Activated CD8-positive, alpha-beta T cell treated with anti-CD3 and anti-CD28 coated beads for 36 hours (primary cell): ENCODE measurements at regions not wholly inside any gene's neighbourhood (a gene's known extent, or its start where the extent isn't known, plus 50 kb on each side); places are given as distances from the start of the nearest gene placed in this dataset.
A peak's percentile ranks its signal among the peaks of the same experiment; 100 is the strongest.

Source experiments
- ATAC-seq: fragments of 200-7000 bp; cut with Tn5 transposase; one replicate; pipeline ENCODE4 v1.10.0; 2021; ENCODE audit warnings: mild to moderate bottlenecking, moderate library complexity
- CTCF ChIA-PET: fragments of 350-600 bp; sonication (Branson Sonifier 250); formaldehyde crosslinking; loops from one replicate; lab custom pipeline; 2021; ENCODE audit warnings: antibody characterized with exemption; lab: Charles Lee
- POLR2A ChIA-PET: fragments of 350-600 bp; sonication (Branson Sonifier 250); formaldehyde crosslinking; loops from one replicate; lab custom pipeline; 2021; ENCODE audit warnings: antibody characterized with exemption; lab: Charles Lee
- DNase-seq: peaks from one replicate; pipeline ENCODE4 v3.0.0-alpha.2; 2020
- H3K27ac Mint-ChIP-seq: one replicate; pipeline ENCODE4 v1.8.0; 2021; ENCODE audit warnings: mild to moderate bottlenecking, mixed read lengths
- H3K27me3 Mint-ChIP-seq: one replicate; pipeline ENCODE4 v1.8.0; 2021; ENCODE audit warnings: mixed read lengths
- H3K36me3 Mint-ChIP-seq: one replicate; pipeline ENCODE4 v1.8.0; 2021; ENCODE audit warnings: low read depth, mixed read lengths
- H3K4me1 Mint-ChIP-seq: one replicate; pipeline ENCODE4 v1.8.0; 2021; ENCODE audit warnings: low read depth, mixed read lengths
- H3K4me3 Mint-ChIP-seq: one replicate; pipeline ENCODE4 v1.8.0; 2021; ENCODE audit warnings: mild to moderate bottlenecking, moderate library complexity, mixed read lengths
- H3K9me3 Mint-ChIP-seq: one replicate; pipeline ENCODE4 v1.8.0; 2021; ENCODE audit warnings: mixed read lengths
- intact Hi-C: fragments of 100-400 bp; cut with micrococcal nuclease; formaldehyde crosslinking; loops from one replicate; pipeline ENCODE4 v1.10.0; 2022
- TF ChIP-seq, protein P1 (sequence below): fragments of 200-600 bp; IDR thresholded peaks from one replicate; pipeline ENCODE4 v1.8.0; 2022; ENCODE audit warnings: antibody characterized with exemption, mild to moderate bottlenecking

DNA sequence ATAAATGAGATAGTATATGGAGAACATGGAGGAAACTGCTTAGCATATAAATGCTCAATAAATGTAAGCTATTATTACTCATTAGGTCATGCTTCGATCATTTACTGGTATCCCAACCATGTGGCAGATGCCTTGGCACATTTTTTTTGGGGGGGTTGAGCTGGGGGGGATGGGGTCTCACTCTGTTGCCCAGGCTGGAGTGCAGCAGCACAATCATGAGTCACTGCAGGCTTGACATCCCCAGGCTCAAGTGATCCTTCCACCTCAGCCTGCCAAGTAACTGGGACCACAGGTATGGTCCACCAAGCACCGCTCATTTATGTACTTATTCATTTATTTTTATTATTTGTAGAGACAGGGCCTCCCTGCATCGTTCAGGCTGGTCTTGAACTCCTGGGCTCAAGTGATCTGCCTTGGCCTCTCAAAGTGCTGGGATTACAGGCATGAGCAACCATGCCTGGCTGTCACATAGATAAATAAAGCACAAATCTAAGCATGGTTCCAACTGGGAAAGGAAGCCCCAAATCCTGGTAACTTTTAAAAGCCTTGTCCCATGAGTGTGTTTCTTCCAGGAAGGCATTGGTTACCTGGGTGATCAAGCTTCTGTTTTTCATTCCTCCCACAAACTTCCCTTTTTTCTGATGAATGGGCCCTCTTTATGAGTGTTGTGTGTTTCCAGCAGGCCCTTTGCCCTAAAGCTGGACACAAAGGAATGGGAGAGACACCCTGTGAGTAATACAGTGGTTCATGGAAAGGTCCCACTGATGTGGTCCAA is 147.4 kb upstream of the UMPS start:
- Mint-ChIP-seq H3K27me3 (peaks cover 44% of the 10 kb centered on the region), H3K36me3 (no peaks in the 10 kb centered on the region), H3K27ac (no peak overlapping the region), H3K4me3 (no peak overlapping the region), H3K9me3 (no peaks in the 10 kb centered on the region), H3K4me1 (peaks cover 16% of the 10 kb centered on the region)
- intact Hi-C loops, result no loop called here
- DNase-seq (no peak), ATAC-seq (no peak)
- ChIA-PET CTCF (interaction anchor here (1.7 kb wide), 1 partner anchor 71 kb away, joined by 5 read pairs; no protein-coding TSS in a partner anchor), POLR2A (no interaction called here)
- TF ChIP-seq, protein P1, sequence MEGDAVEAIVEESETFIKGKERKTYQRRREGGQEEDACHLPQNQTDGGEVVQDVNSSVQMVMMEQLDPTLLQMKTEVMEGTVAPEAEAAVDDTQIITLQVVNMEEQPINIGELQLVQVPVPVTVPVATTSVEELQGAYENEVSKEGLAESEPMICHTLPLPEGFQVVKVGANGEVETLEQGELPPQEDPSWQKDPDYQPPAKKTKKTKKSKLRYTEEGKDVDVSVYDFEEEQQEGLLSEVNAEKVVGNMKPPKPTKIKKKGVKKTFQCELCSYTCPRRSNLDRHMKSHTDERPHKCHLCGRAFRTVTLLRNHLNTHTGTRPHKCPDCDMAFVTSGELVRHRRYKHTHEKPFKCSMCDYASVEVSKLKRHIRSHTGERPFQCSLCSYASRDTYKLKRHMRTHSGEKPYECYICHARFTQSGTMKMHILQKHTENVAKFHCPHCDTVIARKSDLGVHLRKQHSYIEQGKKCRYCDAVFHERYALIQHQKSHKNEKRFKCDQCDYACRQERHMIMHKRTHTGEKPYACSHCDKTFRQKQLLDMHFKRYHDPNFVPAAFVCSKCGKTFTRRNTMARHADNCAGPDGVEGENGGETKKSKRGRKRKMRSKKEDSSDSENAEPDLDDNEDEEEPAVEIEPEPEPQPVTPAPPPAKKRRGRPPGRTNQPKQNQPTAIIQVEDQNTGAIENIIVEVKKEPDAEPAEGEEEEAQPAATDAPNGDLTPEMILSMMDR, result no peak

DNA sequence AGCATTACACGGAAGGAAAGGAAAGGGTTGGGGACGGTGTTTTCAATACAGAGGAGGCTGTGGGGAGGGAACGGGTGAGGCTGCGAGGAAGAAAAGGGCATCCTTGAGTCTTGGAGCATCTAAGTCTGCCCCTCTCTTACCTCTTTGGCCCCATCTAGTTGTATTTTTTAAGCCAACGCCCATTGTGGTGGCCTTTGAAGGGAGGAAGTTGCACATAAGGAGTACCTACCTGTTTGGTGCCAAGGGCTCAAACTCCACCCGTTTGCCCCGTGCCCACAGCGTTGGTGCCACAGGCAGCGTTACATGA is 146.1 kb upstream of the UMPS start:
- no peaks in the 10 kb centered on the region for H3K36me3 Mint-ChIP-seq
- peaks cover 26% of the 10 kb centered on the region for H3K4me1 Mint-ChIP-seq
- H3K27me3 Mint-ChIP-seq, result peaks cover 52% of the 10 kb centered on the region
- no peak for ATAC-seq
- intact Hi-C loops, result no loop called here
- DNase-seq, result peak; percentile 10
- H3K27ac Mint-ChIP-seq, result no peak overlapping the region
- ChIA-PET CTCF (interaction anchor here (1.1 kb wide), 1 partner anchor 25 kb away, joined by 3 read pairs; no protein-coding TSS in a partner anchor), POLR2A (no interaction called here)
- no peak overlapping the region for H3K4me3 Mint-ChIP-seq
- H3K9me3 Mint-ChIP-seq, result no peaks in the 10 kb centered on the region
- TF ChIP-seq, protein P1, result no peak

DNA sequence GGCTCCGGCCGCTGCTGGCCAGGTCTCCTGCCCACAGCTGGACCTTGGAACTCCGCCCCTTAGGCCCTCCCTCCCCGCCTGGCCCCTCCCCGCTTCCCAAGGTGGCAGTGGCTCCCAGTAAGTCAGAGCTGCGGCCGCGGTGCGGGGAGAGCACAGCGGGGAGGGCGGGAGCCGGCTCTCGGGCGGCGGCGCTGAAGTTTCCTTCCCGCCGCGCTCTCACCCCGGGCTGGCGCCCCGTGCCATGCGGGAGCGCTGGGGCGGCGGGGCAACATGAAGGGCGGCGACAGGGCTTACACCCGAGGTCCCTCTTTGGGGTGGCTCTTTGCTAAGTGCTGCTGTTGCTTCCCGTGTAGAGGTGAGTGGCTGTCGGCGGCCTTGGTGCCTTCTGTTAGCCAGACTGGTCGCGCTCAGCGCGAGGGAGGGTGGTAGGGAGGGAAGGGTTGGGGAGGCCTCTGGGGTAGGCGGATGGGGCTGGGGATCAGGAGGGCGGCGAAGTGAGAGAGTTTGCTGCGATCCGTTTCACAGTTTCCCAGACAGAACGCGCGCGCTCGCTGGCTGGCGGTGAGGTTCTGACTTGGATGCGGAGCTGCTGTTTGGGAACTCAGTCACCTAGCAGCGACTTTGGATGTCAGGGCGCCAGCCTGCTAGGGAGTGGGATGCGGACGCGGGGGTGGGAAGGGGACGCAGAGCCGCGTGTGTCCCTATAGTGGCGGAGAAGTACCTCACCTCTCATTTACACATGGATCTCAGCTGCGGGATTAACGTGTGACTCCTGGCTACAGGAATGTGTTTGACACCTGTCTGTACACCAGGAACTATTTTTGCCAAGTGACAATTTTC is 145.5 kb upstream of the UMPS start:
- TF ChIP-seq, protein P1, result no peak
- DNase-seq (peak; percentile 31), ATAC-seq (peak; percentile 54)
- Mint-ChIP-seq H3K27me3 (peaks cover 50% of the 10 kb centered on the region), H3K27ac (peak overlapping the region; percentile 28), H3K4me1 (peaks cover 26% of the 10 kb centered on the region), H3K4me3 (peak overlapping the region; percentile 72), H3K9me3 (no peaks in the 10 kb centered on the region), H3K36me3 (no peaks in the 10 kb centered on the region)
- intact Hi-C loops, result no loop called here
- CTCF ChIA-PET, result interaction anchor here (1.1 kb wide), 2 partner anchors 26 to 104 kb away, joined by 3 to 4 read pairs; no protein-coding TSS in a partner anchor
- POLR2A ChIA-PET, result no interaction called here

DNA sequence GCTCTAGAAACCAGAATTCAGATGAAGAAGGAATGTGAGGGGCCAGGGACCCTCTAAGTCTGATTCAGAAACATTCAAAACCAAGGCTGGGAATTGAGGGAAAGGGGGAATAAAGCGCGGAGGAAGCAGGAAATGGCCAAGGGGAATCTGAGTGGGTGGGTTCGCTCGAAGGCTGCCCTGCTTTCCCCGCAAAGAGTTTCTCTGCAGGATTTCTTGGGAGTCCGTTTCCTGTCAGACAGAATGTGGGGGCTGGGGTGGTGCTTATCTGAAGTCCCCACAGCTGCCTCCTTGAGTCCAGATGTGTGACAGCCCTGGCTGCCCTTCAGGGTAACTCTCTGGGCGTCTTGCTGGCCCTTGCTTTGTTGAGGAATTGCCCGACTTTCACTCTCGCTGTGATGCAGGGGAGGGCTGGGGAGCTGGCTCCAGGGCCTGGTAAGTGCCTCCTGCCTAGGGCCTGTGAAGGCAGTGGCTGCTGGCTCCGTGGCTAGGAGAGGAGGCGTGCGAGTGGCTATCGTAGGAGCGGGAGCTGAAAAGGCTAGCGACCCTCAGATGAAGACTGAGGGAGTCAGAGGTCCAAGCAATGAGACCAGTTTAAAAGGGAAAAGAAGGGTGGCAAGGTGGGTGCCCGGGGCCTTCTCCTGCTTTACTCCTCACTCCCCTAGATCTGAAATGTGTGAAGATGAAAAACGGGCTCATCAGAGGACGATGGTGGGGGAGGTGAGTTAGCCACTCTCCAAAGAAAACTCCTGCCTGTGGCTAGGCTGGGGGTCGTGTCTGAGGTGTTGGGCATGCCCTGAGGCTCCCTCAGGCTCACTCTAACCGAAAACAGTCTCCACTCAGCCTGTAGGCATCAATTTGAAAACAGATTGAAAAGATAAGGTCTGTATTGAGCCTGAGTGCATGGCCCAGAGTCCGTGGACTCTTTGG is 143.9 kb upstream of the UMPS start:
- Mint-ChIP-seq H3K27me3 (peaks cover 54% of the 10 kb centered on the region), H3K27ac (no peak overlapping the region), H3K4me1 (peaks cover 27% of the 10 kb centered on the region), H3K4me3 (no peak overlapping the region), H3K9me3 (no peaks in the 10 kb centered on the region), H3K36me3 (no peaks in the 10 kb centered on the region)
- intact Hi-C loops, result no loop called here
- ChIA-PET POLR2A (no interaction called here), CTCF (interaction anchor here (1.6 kb wide), 1 partner anchor 103 kb away, joined by 7 read pairs; no protein-coding TSS in a partner anchor)
- TF ChIP-seq, protein P1, result no peak
- DNase-seq, result no peak
- ATAC-seq, result no peak
